Epithelial cell of esophagus (primary cell): ENCODE measurements at regions not wholly inside any gene's neighbourhood (a gene's known extent, or its start where the extent isn't known, plus 50 kb on each side); places are given as distances from the start of the nearest gene placed in this dataset.

Experiments used
- DNase-seq: peaks from one replicate; pipeline ENCODE4 v3.0.0; 2010; ENCODE audit warnings: low read depth
- H3K4me3 ChIP-seq: 2 replicates; pipeline ENCODE4 v1.5.1; 2011; ENCODE audit warnings: mild to moderate bottlenecking, low read length, control low read depth
- CTCF ChIP-seq: IDR thresholded peaks from 2 replicates; pipeline ENCODE4 v1.5.1; 2011; ENCODE audit warnings: low read depth, mild to moderate bottlenecking, low read length, control low read depth, inconsistent platforms; ENCODE audit not compliant: insufficient read depth; ENCODE audit errors: missing control alignments

GRCh38 chr4:11719879-11720278, 291.2 kb upstream of the HS3ST1 start:
- no peak for TF ChIP-seq CTCF
- DNase-seq, result peak; percentile 54
- no peak overlapping the region for H3K4me3 ChIP-seq

GRCh38 chr4:11715753-11716521, 287.2 kb upstream of the HS3ST1 start:
- H3K4me3 ChIP-seq, result no peak overlapping the region
- peak; percentile 25 for DNase-seq
- no peak for TF ChIP-seq CTCF

GRCh38 chr4:11710453-11711093, 281.9 kb upstream of the HS3ST1 start:
- no peak for DNase-seq
- H3K4me3 ChIP-seq, result no peak overlapping the region
- TF ChIP-seq CTCF, result no peak

GRCh38 chr4:11704186-11704830, 275.6 kb upstream of the HS3ST1 start:
- DNase-seq, result peak; percentile 71
- TF ChIP-seq CTCF, result no peak

GRCh38 chr4:11702886-11703557, 274.3 kb upstream of the HS3ST1 start:
- peak; percentile 88 for DNase-seq
- no peak for TF ChIP-seq CTCF
- H3K4me3 ChIP-seq, result no peak overlapping the region

More at GRCh38 chr4:11704186-11704830, 275.6 kb upstream of the HS3ST1 start:
- H3K4me3 ChIP-seq, result no peak overlapping the region

- TF ChIP-seq CTCF, result no peak
Measured at GRCh38 chr4:11701966-11702725, 273.5 kb upstream of the HS3ST1 start.

More at GRCh38 chr4:11701966-11702725, 273.5 kb upstream of the HS3ST1 start:
- H3K4me3 ChIP-seq, result no peak overlapping the region
- no peak for DNase-seq
